Tibial nerve (tissue), 4 donors: ENCODE measurements at regions not wholly inside any gene's neighbourhood (a gene's known extent, or its start where the extent isn't known, plus 50 kb on each side); places are given as distances from the start of the nearest gene placed in this dataset.

Experiments
- DNase-seq, 2 donors: peaks; one replicate each; pipeline ENCODE4 v3.0.0-alpha.2; 2019; ENCODE audit warnings: low spot score in 2 of 2
- H3K27ac ChIP-seq, 4 donors: fragments of 200-600 bp; sonication (generic) in 3 of 4; one replicate each; pipeline ENCODE4 v1.5.1; 2017 to 2019; ENCODE audit warnings: mild to moderate bottlenecking in 1 of 4
- H3K27me3 ChIP-seq, 2 donors: fragments of 200-600 bp; sonication (generic) in 1 of 2; one replicate each; pipeline versions ENCODE4 v1.5.1 to v1.6.0; 2017 to 2019
- H3K36me3 ChIP-seq, 3 donors: fragments of 200-600 bp; sonication (generic); one replicate each; pipeline ENCODE4 v1.5.1; 2018 to 2019
- H3K4me1 ChIP-seq, 4 donors: fragments of 200-600 bp; sonication (generic) in 3 of 4; one replicate each; pipeline ENCODE4 v1.5.1; 2017 to 2019
- H3K4me3 ChIP-seq, 4 donors: fragments of 200-600 bp; sonication (generic) in 3 of 4; one replicate each; pipeline ENCODE4 v1.5.1; 2017 to 2019; ENCODE audit warnings: mild to moderate bottlenecking in 1 of 4, moderate library complexity in 1 of 4
- H3K9me3 ChIP-seq, 4 donors: fragments of 200-600 bp; sonication (generic) in 3 of 4; one replicate each; pipeline ENCODE4 v1.5.1; 2017 to 2019
- CTCF ChIP-seq, 5 experiments: fragments of 200-600 bp in 3 of 5; fragments of 450-650 bp in 2 of 5; sonication (generic) in 3 of 5; IDR thresholded peaks; one replicate each; pipeline ENCODE4 v1.5.1; 2016 to 2019; ENCODE audit warnings: antibody characterized with exemption in 5 of 5, mild to moderate bottlenecking in 3 of 5, moderate library complexity in 2 of 5
- EP300 ChIP-seq, 2 donors: sonication (generic); formaldehyde crosslinking; IDR thresholded peaks; one replicate each; pipeline ENCODE4 v1.6.1; 2017; ENCODE audit warnings: antibody characterized with exemption in 2 of 2, mild to moderate bottlenecking in 1 of 2
- POLR2A ChIP-seq, 2 donors: fragments of 450-650 bp; IDR thresholded peaks; one replicate each; pipeline ENCODE4 v1.6.1; 2017; ENCODE audit warnings: antibody characterized with exemption in 2 of 2, mild to moderate bottlenecking in 2 of 2, moderate library complexity in 2 of 2
- WGBS, 2 donors: methylation state at CpG; one replicate each; pipeline ENCODE4 v1.1.5; 2018; 5-methylcytosine and 5-hydroxymethylcytosine counted together

- DNase-seq, result no peak
- Histone ChIP-seq H3K4me1 (no peaks in the 10 kb centered on the region), H3K27ac (no peak overlapping the region), H3K36me3 (no peaks in the 10 kb centered on the region), H3K4me3 (no peak overlapping the region), H3K9me3 (no peaks in the 10 kb centered on the region), H3K27me3 (no peaks in the 10 kb centered on the region)
- TF ChIP-seq CTCF (IDR thresholded peaks at IDR 0.05) (no peak), EP300 (IDR thresholded peaks at IDR 0.05) (no peak), POLR2A (IDR thresholded peaks at IDR 0.05) (no peak)
Observed at GRCh38 chr13:82147526-82147925, 1734.7 kb downstream of the SLITRK1 start.

- no peak overlapping the region for H3K4me3 ChIP-seq
- H3K9me3 ChIP-seq, result no peaks in the 10 kb centered on the region
- H3K4me1 ChIP-seq, result no peaks in the 10 kb centered on the region
- 81 to 82% methylated on average over 2 of the region's 2 CpGs for WGBS, 2 donors
- TF ChIP-seq EP300 (IDR thresholded peaks at IDR 0.05) (no peak), CTCF (IDR thresholded peaks at IDR 0.05) (no peak), POLR2A (IDR thresholded peaks at IDR 0.05) (no peak)
- no peak for DNase-seq
- H3K36me3 ChIP-seq, result no peaks in the 10 kb centered on the region
- no peak overlapping the region for H3K27ac ChIP-seq
- no peaks in the 10 kb centered on the region for H3K27me3 ChIP-seq
Observed at GRCh38 chr13:82136880-82137279, 1745.4 kb downstream of the SLITRK1 start.

GRCh38 chr13:82129281-82129680 lies 1753.0 kb downstream of the SLITRK1 start:
- Histone ChIP-seq H3K9me3 (no peaks in the 10 kb centered on the region), H3K4me3 (no peak overlapping the region), H3K27me3 (no peaks in the 10 kb centered on the region), H3K4me1 (no peaks in the 10 kb centered on the region), H3K27ac (no peak overlapping the region), H3K36me3 (no peaks in the 10 kb centered on the region)
- no peak for TF ChIP-seq CTCF (IDR thresholded peaks at IDR 0.05)
- no peak for TF ChIP-seq POLR2A (IDR thresholded peaks at IDR 0.05)
- TF ChIP-seq EP300 (IDR thresholded peaks at IDR 0.05), result no peak
- WGBS, 2 donors, result 49 to 59% methylated on average over 1 of the region's 1 CpG
- no peak for DNase-seq

DNA sequence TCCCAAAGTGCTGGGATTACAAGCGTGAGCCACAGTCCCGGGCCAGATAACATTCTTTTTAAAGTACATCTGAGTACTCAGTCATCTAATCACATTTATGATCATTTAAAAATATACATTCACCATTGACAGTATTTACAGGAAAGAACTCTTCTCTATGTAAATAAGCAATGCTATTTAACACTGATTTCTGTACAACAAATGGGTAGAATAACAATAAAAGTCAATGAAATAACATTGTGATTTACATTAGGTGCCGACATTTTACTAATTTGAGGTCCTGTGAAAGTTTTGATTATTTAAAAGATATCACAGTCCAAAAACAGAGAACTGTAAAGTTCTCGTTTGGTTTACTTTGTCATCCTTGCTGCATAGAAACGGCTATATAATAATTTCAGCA lies 1763.7 kb downstream of the SLITRK1 start:
- 88 to 89% methylated on average over 5 of the region's 5 CpGs for WGBS, 2 donors
- Histone ChIP-seq H3K9me3 (no peaks in the 10 kb centered on the region), H3K27me3 (no peaks in the 10 kb centered on the region), H3K4me1 (no peaks in the 10 kb centered on the region), H3K27ac (no peak overlapping the region), H3K4me3 (no peak overlapping the region), H3K36me3 (no peaks in the 10 kb centered on the region)
- TF ChIP-seq CTCF (IDR thresholded peaks at IDR 0.05), result no peak
- no peak for TF ChIP-seq EP300 (IDR thresholded peaks at IDR 0.05)
- TF ChIP-seq POLR2A (IDR thresholded peaks at IDR 0.05), result no peak
- DNase-seq, result no peak

GRCh38 chr13:82116422-82116989 lies 1765.8 kb downstream of the SLITRK1 start:
- Histone ChIP-seq H3K36me3 (no peaks in the 10 kb centered on the region), H3K27ac (no peak overlapping the region), H3K27me3 (no peaks in the 10 kb centered on the region), H3K4me1 (no peaks in the 10 kb centered on the region), H3K9me3 (no peaks in the 10 kb centered on the region), H3K4me3 (no peak overlapping the region)
- TF ChIP-seq EP300 (IDR thresholded peaks at IDR 0.05) (no peak), CTCF (IDR thresholded peaks at IDR 0.05) (no peak), POLR2A (IDR thresholded peaks at IDR 0.05) (no peak)
- WGBS, 2 donors, result 80% methylated on average over 1 of the region's 1 CpG
- DNase-seq, result no peak
